Retina (tissue), 1 donor: ENCODE measurements at regions not wholly inside any gene's neighbourhood (a gene's known extent, or its start where the extent isn't known, plus 50 kb on each side); places are given as distances from the start of the nearest gene placed in this dataset.

ENCODE experiments used
- DNase-seq: peaks from one replicate; pipeline ENCODE4 v3.0.0-alpha.2; 2016

DNA sequence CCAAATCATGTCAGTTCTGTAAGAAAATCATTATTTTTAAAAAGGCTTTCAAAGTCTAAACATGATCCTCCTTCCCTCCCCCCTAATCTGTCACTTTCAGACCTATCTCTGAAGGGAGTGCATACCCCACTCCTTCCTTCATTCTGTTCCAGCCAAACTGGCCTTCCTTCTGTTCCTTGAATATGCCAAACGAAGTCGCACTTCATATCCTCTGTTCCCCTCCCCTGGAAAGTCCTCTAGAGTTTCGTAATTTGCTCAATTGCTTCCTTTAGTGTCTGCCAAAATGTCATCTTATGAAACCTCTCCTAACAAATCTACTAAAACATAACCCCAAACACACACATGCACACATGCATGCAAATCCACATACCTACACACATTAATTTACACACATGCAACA, 69.5 kb upstream of the TUSC7 start:
- no peak for DNase-seq

DNA sequence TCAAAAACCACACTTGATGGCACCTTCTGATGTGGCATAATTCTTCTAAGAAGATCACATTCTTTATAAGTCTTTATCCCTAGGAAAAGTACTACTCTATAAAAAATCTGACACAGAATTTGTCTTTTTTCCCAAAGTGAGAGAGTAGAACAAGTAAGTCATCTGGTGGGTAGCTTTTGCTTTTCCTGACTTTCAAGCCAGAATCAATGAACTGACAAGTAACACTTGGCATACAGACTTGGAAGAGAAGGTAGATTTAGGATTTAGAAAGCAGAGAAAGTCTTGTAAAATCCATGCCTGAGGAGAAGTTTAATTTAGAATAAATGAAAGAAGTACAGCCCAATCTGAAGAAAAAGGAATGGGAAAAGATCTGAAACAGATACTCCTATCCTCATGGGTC, 66.6 kb upstream of the TUSC7 start:
- DNase-seq = no peak

DNA sequence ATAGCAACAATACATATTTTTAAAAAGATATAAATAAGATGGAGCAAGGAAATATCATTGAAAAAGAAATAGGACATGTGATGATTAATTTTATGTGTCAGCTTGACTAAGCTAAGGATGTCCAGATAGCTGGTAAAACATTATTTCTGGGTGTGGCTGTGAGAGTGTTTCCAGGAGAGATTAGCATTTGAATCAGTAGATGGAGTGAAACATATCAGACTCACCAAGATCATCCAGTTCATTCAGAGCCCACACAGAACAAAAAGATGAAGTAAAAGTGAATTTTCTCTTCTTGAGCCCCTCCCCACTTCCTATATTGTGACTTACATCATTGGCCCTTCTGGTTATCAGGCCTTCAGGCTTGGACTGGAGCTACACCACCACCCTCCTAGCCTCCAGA, 61.6 kb upstream of the TUSC7 start:
- no peak for DNase-seq
